OCI-LY7 (cell line): ENCODE measurements at regions not wholly inside any gene's neighbourhood (a gene's known extent, or its start where the extent isn't known, plus 50 kb on each side); places are given as distances from the start of the nearest gene placed in this dataset.

Experiments
- EZH2phosphoT487 ChIP-seq: fragments of 200-600 bp; sonication (generic); IDR thresholded peaks from 2 replicates; pipeline ENCODE4 v1.6.1; 2018; ENCODE audit warnings: low read depth, borderline replicate concordance, mild to moderate bottlenecking, mixed run types, antibody characterized with exemption, low read length, moderate library complexity, mixed read lengths
- TF ChIP-seq, protein P1 (sequence below): fragments of 200-600 bp; sonication (generic); conservative IDR thresholded peaks from 2 replicates; pipeline ENCODE4 v1.5.1; 2014; ENCODE audit warnings: mild to moderate bottlenecking, antibody characterized with exemption, low read length, moderate library complexity, mixed read lengths

DNA sequence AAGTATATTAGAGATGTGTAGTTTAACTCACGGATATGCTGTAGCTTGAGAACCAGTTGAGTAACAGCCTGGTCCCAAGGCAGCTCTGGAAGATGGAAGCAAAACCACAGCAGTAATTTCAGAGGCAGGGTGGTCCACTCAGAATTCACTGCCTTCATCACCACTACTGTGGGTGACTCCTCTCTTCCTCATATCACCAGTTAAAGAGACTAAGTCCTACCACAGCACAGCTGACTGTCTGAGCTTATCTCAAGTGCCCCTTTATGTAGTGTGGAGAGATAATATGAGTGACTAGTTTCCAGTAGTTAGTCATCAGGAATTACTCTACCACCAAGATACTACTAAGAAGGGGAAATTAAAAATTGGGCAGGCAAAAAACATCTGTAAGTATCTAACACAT, 1571.2 kb upstream of the C9orf72 start:
- TF ChIP-seq, protein P1, sequence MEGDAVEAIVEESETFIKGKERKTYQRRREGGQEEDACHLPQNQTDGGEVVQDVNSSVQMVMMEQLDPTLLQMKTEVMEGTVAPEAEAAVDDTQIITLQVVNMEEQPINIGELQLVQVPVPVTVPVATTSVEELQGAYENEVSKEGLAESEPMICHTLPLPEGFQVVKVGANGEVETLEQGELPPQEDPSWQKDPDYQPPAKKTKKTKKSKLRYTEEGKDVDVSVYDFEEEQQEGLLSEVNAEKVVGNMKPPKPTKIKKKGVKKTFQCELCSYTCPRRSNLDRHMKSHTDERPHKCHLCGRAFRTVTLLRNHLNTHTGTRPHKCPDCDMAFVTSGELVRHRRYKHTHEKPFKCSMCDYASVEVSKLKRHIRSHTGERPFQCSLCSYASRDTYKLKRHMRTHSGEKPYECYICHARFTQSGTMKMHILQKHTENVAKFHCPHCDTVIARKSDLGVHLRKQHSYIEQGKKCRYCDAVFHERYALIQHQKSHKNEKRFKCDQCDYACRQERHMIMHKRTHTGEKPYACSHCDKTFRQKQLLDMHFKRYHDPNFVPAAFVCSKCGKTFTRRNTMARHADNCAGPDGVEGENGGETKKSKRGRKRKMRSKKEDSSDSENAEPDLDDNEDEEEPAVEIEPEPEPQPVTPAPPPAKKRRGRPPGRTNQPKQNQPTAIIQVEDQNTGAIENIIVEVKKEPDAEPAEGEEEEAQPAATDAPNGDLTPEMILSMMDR, result no peak
- no peak for TF ChIP-seq EZH2phosphoT487
